Peyer's patch (tissue), 4 donors: ENCODE measurements at regions not wholly inside any gene's neighbourhood (a gene's known extent, or its start where the extent isn't known, plus 50 kb on each side); places are given as distances from the start of the nearest gene placed in this dataset.

Experiments
- DNase-seq, 3 donors: peaks; one replicate each; pipeline ENCODE4 v3.0.0-alpha.2; 2017 to 2019
- H3K27ac ChIP-seq, 4 donors: fragments of 200-600 bp; sonication (generic); one replicate each; pipeline ENCODE4 v1.5.1; 2016 to 2019
- H3K27me3 ChIP-seq, 2 donors: fragments of 200-600 bp; sonication (generic); one replicate each; pipeline ENCODE4 v1.5.1; 2019
- H3K36me3 ChIP-seq, 3 donors: fragments of 200-600 bp; sonication (generic); one replicate each; pipeline ENCODE4 v1.5.1; 2016 to 2019
- H3K4me1 ChIP-seq, 4 donors: fragments of 200-600 bp; sonication (generic); one replicate each; pipeline ENCODE4 v1.5.1; 2016 to 2019
- H3K4me3 ChIP-seq, 4 donors: fragments of 200-600 bp; sonication (generic); 1 replicate in 3 of 4; 2 replicates in 1 of 4; pipeline ENCODE4 v1.5.1; 2016 to 2019; ENCODE audit warnings: mild to moderate bottlenecking in 1 of 4
- H3K9me3 ChIP-seq, 4 donors: fragments of 200-600 bp; sonication (generic); one replicate each; pipeline ENCODE4 v1.5.1; 2016 to 2019; ENCODE audit warnings: mild to moderate bottlenecking in 1 of 4
- CTCF ChIP-seq, 6 experiments: fragments of 450-650 bp in 4 of 6; fragments of 200-600 bp in 2 of 6; sonication (generic) in 1 of 6; IDR thresholded peaks; one replicate each; pipeline ENCODE4 v1.5.1; 2017 to 2019; ENCODE audit warnings: antibody characterized with exemption in 6 of 6, mild to moderate bottlenecking in 3 of 6, moderate library complexity in 1 of 6
- POLR2A ChIP-seq, 2 donors: fragments of 450-650 bp; IDR thresholded peaks; one replicate each; pipeline ENCODE4 v1.5.1; 2017; ENCODE audit warnings: antibody characterized with exemption in 2 of 2, mild to moderate bottlenecking in 2 of 2, moderate library complexity in 2 of 2

- H3K9me3 ChIP-seq: no peaks in the 10 kb centered on the region
- H3K27ac ChIP-seq: no peak overlapping the region
- no peak for TF ChIP-seq CTCF (IDR thresholded peaks at IDR 0.05)
- no peak for TF ChIP-seq POLR2A (IDR thresholded peaks at IDR 0.05)
- DNase-seq: no peak
- no peaks in the 10 kb centered on the region for H3K27me3 ChIP-seq
- no peak overlapping the region for H3K4me3 ChIP-seq
- H3K36me3 ChIP-seq: no peaks in the 10 kb centered on the region
- H3K4me1 ChIP-seq: no peaks in the 10 kb centered on the region
Observed at GRCh38 chr20:60306105-60306504, 347.9 kb downstream of the CDH26 start.

GRCh38 chr20:60306551-60306950 lies 348.3 kb downstream of the CDH26 start:
- Histone ChIP-seq H3K27me3 (no peaks in the 10 kb centered on the region), H3K9me3 (no peaks in the 10 kb centered on the region), H3K27ac (no peak overlapping the region), H3K4me3 (no peak overlapping the region), H3K36me3 (no peaks in the 10 kb centered on the region), H3K4me1 (no peaks in the 10 kb centered on the region)
- no peak for DNase-seq
- TF ChIP-seq CTCF (IDR thresholded peaks at IDR 0.05): no peak
- no peak for TF ChIP-seq POLR2A (IDR thresholded peaks at IDR 0.05)

GRCh38 chr20:60310560-60311349 lies 352.5 kb downstream of the CDH26 start:
- Histone ChIP-seq H3K4me3 (no peak overlapping the region), H3K36me3 (no peaks in the 10 kb centered on the region), H3K27ac (no peak overlapping the region), H3K4me1 (no peaks in the 10 kb centered on the region), H3K27me3 (no peaks in the 10 kb centered on the region), H3K9me3 (no peaks in the 10 kb centered on the region)
- TF ChIP-seq POLR2A (IDR thresholded peaks at IDR 0.05): no peak
- TF ChIP-seq CTCF (IDR thresholded peaks at IDR 0.05): no peak
- DNase-seq: no peak

GRCh38 chr20:60313191-60313590 lies 355.0 kb downstream of the CDH26 start:
- Histone ChIP-seq H3K27ac (no peak overlapping the region), H3K27me3 (no peaks in the 10 kb centered on the region), H3K4me1 (no peaks in the 10 kb centered on the region), H3K9me3 (no peaks in the 10 kb centered on the region), H3K36me3 (no peaks in the 10 kb centered on the region), H3K4me3 (no peak overlapping the region)
- TF ChIP-seq POLR2A (IDR thresholded peaks at IDR 0.05) (no peak), CTCF (IDR thresholded peaks at IDR 0.05) (no peak)
- no peak for DNase-seq

GRCh38 chr20:60313614-60314013 lies 355.4 kb downstream of the CDH26 start:
- no peaks in the 10 kb centered on the region for H3K9me3 ChIP-seq
- H3K4me3 ChIP-seq: no peak overlapping the region
- H3K27ac ChIP-seq: no peak overlapping the region
- DNase-seq: no peak
- no peaks in the 10 kb centered on the region for H3K4me1 ChIP-seq
- H3K36me3 ChIP-seq: no peaks in the 10 kb centered on the region
- TF ChIP-seq CTCF (IDR thresholded peaks at IDR 0.05): no peak
- TF ChIP-seq POLR2A (IDR thresholded peaks at IDR 0.05): no peak
- no peaks in the 10 kb centered on the region for H3K27me3 ChIP-seq
